ENCODE measurements at regions not wholly inside any gene's neighbourhood (a gene's known extent, or its start where the extent isn't known, plus 50 kb on each side); places are given as distances from the start of the nearest gene placed in this dataset.

DNA sequence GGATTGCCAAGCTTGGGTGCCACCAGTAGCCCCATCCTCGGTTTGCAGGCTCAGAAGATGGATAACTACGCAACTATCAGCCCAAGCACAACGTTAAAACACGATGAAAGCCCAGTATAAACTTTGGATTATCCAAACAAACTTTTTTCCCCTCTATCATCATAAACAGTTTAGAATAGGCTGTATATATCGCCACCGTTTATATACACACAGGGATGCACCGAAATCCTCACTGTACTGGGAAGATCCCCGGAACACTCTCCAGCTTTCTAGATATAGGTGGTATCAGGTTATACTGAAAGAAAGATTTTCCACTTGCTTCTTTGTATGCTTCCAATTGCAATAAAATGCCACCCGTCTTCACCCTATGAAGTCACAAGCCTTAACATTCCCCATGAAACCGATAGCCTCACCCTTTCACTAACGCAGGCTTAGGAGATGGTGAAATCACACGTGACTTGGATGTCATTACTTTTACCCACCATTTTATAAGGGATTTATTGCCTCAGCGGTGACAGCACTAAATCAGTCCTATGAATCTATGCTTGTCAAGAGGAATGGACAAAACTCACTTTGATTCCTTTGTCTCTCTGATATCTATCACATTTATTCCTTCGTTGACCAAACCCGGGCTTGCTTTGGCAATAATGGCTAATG, 207.6 kb upstream of the FOXN3 start:
- in situ Hi-C loops (cut with MboI; ENCODE audit: low sequenced_read_pairs): loop anchor here (10.0 kb wide), 1 partner anchor 290 kb away; no protein-coding TSS in a partner anchor
- H3K9me3 ChIP-seq: no peaks in the 10 kb centered on the region
- H3K36me3 ChIP-seq (replicated peaks): no peaks in the 10 kb centered on the region
- no peak for DNase-seq (ENCODE audit: low spot score in 2 of 2)
- H3K4me3 ChIP-seq: no peak overlapping the region
- no peaks in the 10 kb centered on the region for H3K27me3 ChIP-seq (ENCODE audit: low read depth)
- H3K4me1 ChIP-seq: peaks cover 31% of the 10 kb centered on the region

DNA sequence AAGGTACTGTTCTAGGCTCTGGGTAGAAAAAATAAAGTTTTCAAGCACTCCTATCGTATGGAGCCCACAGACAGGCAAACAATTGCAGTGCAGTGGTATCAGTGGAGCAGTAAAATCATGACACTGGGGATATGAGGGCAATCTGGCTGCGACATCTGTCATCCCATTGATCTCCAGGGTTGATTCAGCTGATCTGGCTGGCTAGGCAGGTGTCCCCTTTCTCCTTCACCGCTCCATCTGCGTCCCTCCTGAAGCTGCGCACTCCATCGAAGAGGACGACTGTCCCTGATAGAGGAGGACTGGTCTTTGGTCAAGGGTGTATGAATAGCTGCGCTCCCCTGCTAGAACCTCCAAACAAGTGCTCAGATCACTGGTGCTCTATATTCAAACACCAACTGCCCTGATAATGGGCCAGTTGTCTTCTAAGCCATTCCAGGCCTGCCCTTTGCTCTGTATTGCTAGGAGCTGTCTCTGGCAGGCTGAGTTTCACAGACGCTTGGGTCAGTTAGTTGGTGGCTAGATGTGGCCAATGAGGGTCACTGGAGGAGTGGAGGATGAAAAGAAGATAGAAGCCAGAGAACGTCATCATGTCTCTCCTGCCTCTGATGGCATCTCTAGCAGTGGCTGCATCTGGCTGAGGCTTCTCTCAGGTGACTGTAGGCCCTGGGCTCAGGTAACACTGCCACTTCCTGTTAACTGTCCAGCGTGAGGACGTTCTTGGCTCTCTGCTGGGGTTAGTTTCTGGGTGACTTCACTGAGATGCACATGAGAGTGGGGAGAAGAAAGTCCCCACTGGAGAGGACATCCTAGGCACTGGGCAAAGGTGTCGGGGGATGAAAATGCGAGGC, 205.0 kb upstream of the FOXN3 start:
- H3K4me1 ChIP-seq: peaks cover 28% of the 10 kb centered on the region
- in situ Hi-C loops (cut with MboI; ENCODE audit: low sequenced_read_pairs): loop anchor here (10.0 kb wide), 1 partner anchor 293 kb away; no protein-coding TSS in a partner anchor
- H3K9me3 ChIP-seq: no peaks in the 10 kb centered on the region
- H3K36me3 ChIP-seq (replicated peaks): no peaks in the 10 kb centered on the region
- H3K4me3 ChIP-seq: no peak overlapping the region
- DNase-seq (ENCODE audit: low spot score in 2 of 2): no peak
- no peaks in the 10 kb centered on the region for H3K27me3 ChIP-seq (ENCODE audit: low read depth)

DNA sequence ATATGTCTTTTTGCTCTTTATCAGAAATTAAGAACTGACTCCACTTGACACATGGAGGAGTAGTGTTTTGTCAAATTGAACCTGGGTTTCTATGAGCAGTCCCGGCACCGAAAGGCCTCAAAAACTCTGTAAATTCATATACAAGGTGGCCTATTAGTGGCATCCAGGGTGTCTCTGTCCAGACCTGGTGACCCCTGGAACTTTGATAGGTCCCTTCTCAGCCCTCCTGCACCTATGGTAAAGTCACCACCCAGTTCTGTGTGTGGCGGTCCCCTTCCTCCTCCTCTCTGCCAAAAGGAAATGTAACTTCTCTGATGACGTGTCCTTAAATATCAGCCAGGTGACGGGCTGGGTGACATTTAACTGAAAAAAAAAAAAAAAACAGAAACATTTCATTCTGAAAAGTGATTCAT, 204.0 kb upstream of the FOXN3 start:
- Histone ChIP-seq H3K4me1 (peaks cover 34% of the 10 kb centered on the region), H3K27me3 (ENCODE audit: low read depth) (no peaks in the 10 kb centered on the region), H3K9me3 (no peaks in the 10 kb centered on the region), H3K36me3 (replicated peaks) (no peaks in the 10 kb centered on the region), H3K4me3 (no peak overlapping the region)
- in situ Hi-C loops (cut with MboI; ENCODE audit: low sequenced_read_pairs): loop anchor here (10.0 kb wide), 1 partner anchor 294 kb away; no protein-coding TSS in a partner anchor
- no peak for DNase-seq (ENCODE audit: low spot score in 2 of 2)

DNA sequence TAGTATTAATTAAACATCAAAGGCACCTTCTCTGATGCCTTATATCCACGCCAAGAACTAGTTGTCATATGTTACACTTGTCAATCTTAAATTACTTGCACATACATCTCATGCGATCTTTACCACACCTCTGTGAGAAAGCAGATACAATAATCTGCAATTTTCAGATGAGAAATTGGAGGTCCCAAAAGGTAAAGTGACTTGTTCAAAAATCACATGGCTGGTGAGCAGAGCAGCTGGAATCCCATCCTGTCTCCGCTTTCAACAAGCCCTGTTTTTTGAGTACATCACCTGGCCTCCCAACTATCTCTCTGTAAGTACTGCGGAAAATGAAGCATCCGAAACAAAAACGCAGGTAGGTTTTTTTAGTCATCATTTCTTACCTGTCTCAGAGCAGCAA, 203.4 kb upstream of the FOXN3 start:
- H3K4me3 ChIP-seq: no peak overlapping the region
- H3K4me1 ChIP-seq: peaks cover 39% of the 10 kb centered on the region
- no peak for DNase-seq (ENCODE audit: low spot score in 2 of 2)
- H3K36me3 ChIP-seq (replicated peaks): no peaks in the 10 kb centered on the region
- no peaks in the 10 kb centered on the region for H3K9me3 ChIP-seq
- H3K27me3 ChIP-seq (ENCODE audit: low read depth): no peaks in the 10 kb centered on the region
- in situ Hi-C loops (cut with MboI; ENCODE audit: low sequenced_read_pairs): loop anchor here (10.0 kb wide), 1 partner anchor 294 kb away; no protein-coding TSS in a partner anchor

DNA sequence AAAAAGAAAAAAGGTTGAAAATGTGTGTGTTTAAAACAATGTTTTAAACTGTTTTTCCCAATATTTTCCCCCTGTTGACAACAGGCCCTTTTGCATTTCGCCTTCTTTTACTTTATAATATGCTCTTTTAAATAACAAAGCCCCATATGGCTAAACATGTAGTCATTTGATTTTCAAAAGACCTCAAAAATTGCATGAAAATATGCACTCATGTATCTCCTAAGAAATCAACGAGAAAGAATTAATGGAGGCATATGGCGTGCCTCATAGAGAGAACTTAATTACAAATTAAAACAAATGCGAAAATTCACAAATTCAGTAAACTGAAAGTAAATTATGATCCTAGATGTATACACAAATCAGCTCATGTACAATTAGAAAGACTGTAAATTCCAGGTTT, 202.6 kb upstream of the FOXN3 start:
- in situ Hi-C loops (cut with MboI; ENCODE audit: low sequenced_read_pairs): no loop called here

DNA sequence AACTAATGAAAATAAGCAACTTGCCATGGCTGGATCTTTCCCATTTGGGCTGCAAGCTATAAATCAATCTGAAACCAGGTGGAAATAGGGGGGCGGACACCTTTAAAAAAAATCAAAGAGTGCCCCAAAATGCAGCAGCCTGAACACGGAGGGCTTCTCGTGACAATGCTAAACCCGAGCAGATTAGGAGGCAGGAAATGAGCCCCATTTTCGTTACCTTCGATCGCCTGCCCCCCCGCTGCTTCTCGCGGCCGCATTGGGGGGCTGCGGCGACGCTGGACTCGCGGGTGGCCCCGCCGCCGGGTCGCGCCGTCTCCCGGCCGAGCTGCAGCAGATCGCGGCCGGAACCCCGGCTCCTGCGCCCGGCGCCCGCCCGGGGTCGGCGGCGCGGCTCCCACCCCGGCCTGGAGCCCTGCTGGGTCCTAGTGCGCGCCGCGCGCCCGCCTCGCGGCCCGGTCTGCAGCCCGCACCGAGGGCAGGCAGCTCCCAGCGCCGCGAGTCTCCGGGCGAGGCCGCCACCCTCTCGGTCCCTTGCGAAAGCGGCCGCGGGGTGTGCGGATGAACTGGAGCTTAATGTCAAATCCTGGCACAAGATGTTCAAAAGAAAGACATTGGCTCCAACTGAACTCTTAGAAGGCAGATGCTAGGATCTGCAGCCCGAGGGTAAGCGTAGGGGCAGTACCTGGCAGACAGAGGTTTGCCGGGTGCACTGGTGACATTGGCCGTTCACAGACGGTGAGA, 201.9 kb upstream of the FOXN3 start:
- in situ Hi-C loops (cut with MboI; ENCODE audit: low sequenced_read_pairs): no loop called here
- peak; percentile 73 to 83 for DNase-seq (ENCODE audit: low spot score in 2 of 2)
- H3K4me3 ChIP-seq: peak overlapping the region; percentile 50
- peaks cover 41% of the 10 kb centered on the region for H3K4me1 ChIP-seq
- no peaks in the 10 kb centered on the region for H3K36me3 ChIP-seq (replicated peaks)
- no peaks in the 10 kb centered on the region for H3K27me3 ChIP-seq (ENCODE audit: low read depth)
- H3K9me3 ChIP-seq: no peaks in the 10 kb centered on the region

More for the DNA sequence above, 202.6 kb upstream of the FOXN3 start:
- Histone ChIP-seq H3K9me3 (no peaks in the 10 kb centered on the region), H3K27me3 (ENCODE audit: low read depth) (no peaks in the 10 kb centered on the region), H3K4me1 (peaks cover 41% of the 10 kb centered on the region), H3K36me3 (replicated peaks) (no peaks in the 10 kb centered on the region), H3K4me3 (peak overlapping the region; percentile 50)
- peak in 1 of 2 experiments; percentile 79 for DNase-seq (ENCODE audit: low spot score in 2 of 2)

DNA sequence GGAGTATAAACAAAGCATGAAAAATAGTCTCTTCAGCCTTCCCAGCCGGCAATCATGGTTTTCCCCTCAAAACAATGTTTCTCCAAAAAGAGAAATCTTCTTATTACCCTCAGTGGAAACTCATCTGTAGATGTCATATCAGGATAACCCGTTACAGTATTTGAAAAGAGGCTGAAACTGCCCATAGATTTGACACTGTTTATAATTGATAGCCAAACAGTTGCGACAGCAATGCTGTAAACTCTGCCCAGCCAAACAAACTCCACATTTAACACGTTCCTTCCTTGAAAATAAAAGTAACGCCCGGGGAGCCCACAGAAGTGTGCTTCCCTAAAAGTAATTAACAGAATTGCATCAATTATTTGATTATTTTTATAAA, 201.3 kb upstream of the FOXN3 start:
- no peaks in the 10 kb centered on the region for H3K36me3 ChIP-seq (replicated peaks)
- no peaks in the 10 kb centered on the region for H3K27me3 ChIP-seq (ENCODE audit: low read depth)
- no peak for DNase-seq (ENCODE audit: low spot score in 2 of 2)
- H3K4me1 ChIP-seq: peaks cover 37% of the 10 kb centered on the region
- in situ Hi-C loops (cut with MboI; ENCODE audit: low sequenced_read_pairs): no loop called here
- H3K9me3 ChIP-seq: no peaks in the 10 kb centered on the region
- peak overlapping the region; percentile 50 for H3K4me3 ChIP-seq

DNA sequence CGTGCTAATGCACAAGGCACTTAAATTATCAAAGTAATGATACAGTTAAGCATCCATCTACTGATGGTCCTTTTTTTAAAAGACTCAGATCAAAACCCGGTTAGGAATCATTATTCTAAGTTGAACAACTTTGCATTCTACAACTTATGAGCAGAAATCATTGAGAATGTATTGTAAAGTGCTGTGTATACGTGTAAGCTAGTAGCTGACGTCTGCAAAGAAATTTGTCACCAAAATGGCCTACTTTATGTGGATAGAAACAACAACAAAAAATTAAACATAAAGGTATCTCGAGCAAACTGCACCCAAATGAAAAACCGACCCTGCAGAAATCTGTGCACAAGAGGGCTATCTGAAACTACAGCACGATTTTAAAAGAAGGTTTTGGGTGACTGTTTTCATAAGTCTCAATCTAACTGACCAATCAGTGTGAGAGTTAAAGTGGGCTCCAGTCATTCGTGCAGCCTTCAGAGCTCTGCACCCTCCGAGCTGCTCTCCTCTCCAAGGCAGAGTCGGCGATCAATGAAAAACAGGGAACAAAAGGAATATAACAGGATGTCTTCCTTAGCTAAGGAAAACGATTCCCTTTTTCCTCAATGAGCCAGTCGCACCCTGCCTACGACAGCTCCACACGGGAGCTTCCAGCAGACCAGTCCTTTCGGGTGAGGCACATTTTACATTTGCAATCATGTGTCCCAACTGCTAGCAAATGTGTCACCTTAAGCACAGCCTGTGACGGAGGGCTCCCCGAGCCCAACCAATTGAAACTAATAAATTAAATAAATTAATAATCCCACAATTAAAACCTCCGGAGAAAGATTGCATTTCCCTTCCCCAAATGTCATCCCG, 200.7 kb upstream of the FOXN3 start:
- in situ Hi-C loops (cut with MboI; ENCODE audit: low sequenced_read_pairs): no loop called here
- H3K36me3 ChIP-seq (replicated peaks): no peaks in the 10 kb centered on the region
- peaks cover 35% of the 10 kb centered on the region for H3K4me1 ChIP-seq
- no peaks in the 10 kb centered on the region for H3K27me3 ChIP-seq (ENCODE audit: low read depth)
- peak overlapping the region; percentile 50 for H3K4me3 ChIP-seq
- DNase-seq (ENCODE audit: low spot score in 2 of 2): peak; percentile 53 to 62
- no peaks in the 10 kb centered on the region for H3K9me3 ChIP-seq

DNA sequence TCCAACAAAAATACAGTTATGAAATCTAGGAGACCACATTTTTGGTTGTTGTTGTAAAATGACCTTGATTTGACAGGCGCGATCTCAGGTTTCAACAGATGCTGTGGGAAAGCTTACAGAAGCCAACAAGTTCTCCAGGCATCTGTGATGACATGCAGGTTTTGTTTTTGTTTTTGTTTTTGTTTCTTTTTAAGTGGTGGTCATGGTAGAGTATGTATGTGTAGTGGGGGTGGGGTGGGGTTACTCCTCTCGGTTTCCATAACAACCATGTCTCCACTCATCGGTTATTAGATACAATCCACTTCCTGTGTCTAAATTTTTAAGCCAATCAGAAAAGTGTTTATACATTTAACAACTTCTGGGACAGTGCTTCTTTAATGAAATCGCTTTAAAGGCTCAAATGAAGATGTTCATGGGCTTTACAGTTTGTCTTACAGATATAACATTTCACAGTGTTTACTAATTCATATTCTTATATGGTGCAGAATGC, 199.9 kb upstream of the FOXN3 start:
- H3K36me3 ChIP-seq (replicated peaks): no peaks in the 10 kb centered on the region
- H3K4me1 ChIP-seq: peaks cover 35% of the 10 kb centered on the region
- H3K4me3 ChIP-seq: peak overlapping the region; percentile 50
- no peaks in the 10 kb centered on the region for H3K27me3 ChIP-seq (ENCODE audit: low read depth)
- no peaks in the 10 kb centered on the region for H3K9me3 ChIP-seq
- peak; percentile 39 to 45 for DNase-seq (ENCODE audit: low spot score in 2 of 2)
- in situ Hi-C loops (cut with MboI; ENCODE audit: low sequenced_read_pairs): no loop called here

DNA sequence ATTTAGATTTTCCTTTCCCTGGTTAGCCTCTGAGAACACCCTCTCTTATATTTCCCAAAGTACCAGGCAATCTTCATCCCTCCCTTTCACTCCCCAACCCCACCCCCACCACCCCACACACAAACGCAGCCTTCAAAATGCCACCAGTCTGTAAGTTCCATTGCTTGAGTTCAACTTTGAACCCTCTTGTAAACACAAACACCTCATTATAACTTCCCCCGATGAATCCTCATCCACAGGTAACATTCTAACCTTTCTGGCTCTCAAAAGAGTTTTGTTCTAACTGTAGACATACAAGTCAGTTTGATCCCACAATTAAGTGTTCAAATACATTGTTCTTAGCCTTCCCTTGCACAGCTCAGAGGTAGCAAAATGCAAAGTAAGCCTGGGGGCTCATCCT, 199.4 kb upstream of the FOXN3 start:
- H3K36me3 ChIP-seq (replicated peaks): no peaks in the 10 kb centered on the region
- H3K9me3 ChIP-seq: no peaks in the 10 kb centered on the region
- DNase-seq (ENCODE audit: low spot score in 2 of 2): no peak
- peaks cover 35% of the 10 kb centered on the region for H3K4me1 ChIP-seq
- no peak overlapping the region for H3K4me3 ChIP-seq
- H3K27me3 ChIP-seq (ENCODE audit: low read depth): no peaks in the 10 kb centered on the region
- in situ Hi-C loops (cut with MboI; ENCODE audit: low sequenced_read_pairs): no loop called here

DNA sequence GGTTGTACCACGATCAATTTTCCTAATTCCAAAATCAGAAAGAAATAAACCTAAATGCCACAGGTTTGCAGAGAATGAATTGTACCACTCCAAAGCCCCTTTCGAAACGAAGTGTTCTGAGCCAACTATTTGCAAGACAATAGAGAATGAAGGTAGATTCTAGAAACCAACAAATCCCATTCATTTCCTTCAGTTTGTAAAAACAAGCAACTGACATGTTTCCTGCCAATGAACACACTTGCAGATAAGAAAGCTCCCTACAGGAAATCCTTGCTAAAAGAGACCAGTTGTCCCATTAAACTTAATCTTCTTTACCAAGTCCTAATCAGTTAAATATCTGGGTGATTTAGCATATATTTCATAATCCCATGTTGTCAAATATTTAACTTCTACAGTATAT, 198.4 kb upstream of the FOXN3 start:
- Histone ChIP-seq H3K27me3 (ENCODE audit: low read depth) (no peaks in the 10 kb centered on the region), H3K9me3 (no peaks in the 10 kb centered on the region), H3K4me1 (peaks cover 32% of the 10 kb centered on the region), H3K36me3 (replicated peaks) (no peaks in the 10 kb centered on the region), H3K4me3 (no peak overlapping the region)
- in situ Hi-C loops (cut with MboI; ENCODE audit: low sequenced_read_pairs): no loop called here
- DNase-seq (ENCODE audit: low spot score in 2 of 2): peak in 1 of 2 experiments; percentile 87

DNA sequence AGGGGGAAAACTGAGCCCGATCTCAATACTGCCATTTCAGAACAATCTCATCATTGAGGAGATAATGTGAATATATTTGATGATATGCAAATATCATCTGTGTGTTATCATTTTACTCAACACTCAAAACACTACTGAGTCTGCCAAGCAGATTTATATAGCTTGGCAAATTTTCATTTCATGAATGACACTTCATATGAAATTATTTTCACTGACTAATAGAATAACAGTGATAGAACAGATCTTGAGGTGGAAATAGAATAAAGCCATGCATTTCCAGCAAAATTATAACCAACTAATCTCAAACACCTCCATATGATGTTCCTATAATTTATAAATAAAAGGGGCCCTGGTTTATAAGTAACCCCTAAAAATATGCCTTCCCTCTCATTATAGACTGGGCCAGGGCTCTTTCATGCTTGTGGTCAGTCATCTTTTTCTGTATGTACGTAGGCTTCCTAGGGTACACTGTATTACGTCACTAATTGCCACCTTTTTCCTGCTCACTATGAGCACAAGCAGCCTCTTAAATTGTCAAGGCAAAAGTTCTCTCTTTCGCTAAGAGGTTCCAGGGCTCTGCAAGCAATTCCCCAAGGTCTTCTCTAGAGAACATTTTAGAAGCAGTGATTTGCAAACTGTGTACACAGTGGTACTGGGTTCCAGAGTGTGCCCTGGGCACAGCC, 197.1 kb upstream of the FOXN3 start:
- in situ Hi-C loops (cut with MboI; ENCODE audit: low sequenced_read_pairs): no loop called here
- Histone ChIP-seq H3K4me1 (peaks cover 21% of the 10 kb centered on the region), H3K4me3 (no peak overlapping the region), H3K27me3 (ENCODE audit: low read depth) (no peaks in the 10 kb centered on the region), H3K36me3 (replicated peaks) (no peaks in the 10 kb centered on the region), H3K9me3 (no peaks in the 10 kb centered on the region)
- DNase-seq (ENCODE audit: low spot score in 2 of 2): no peak
